GM21717 (cell line): ENCODE measurements at regions not wholly inside any gene's neighbourhood (a gene's known extent, or its start where the extent isn't known, plus 50 kb on each side); places are given as distances from the start of the nearest gene placed in this dataset.

Experiments
- ATAC-seq: cut with Tn5 transposase; IDR thresholded peaks from one replicate; pipeline ENCODE4 v1.9.1; 2021; ENCODE audit warnings: mild to moderate bottlenecking, moderate library complexity; ENCODE audit not compliant: unreplicated experiment

- ATAC-seq = no peak
Observed at GRCh38 chr12:102540815-102541385, 60.5 kb upstream of the IGF1 start.

GRCh38 chr12:102539651-102540553 lies 59.5 kb upstream of the IGF1 start:
- ATAC-seq = no peak

GRCh38 chr12:102535306-102535705 lies 54.9 kb upstream of the IGF1 start:
- ATAC-seq = no peak

GRCh38 chr12:102534899-102535298 lies 54.5 kb upstream of the IGF1 start:
- ATAC-seq = no peak

- no peak for ATAC-seq
Observed at GRCh38 chr12:102533483-102534215, 53.3 kb upstream of the IGF1 start.
